ENCODE measurements at regions not wholly inside any gene's neighbourhood (a gene's known extent, or its start where the extent isn't known, plus 50 kb on each side); places are given as distances from the start of the nearest gene placed in this dataset.

GRCh38 chrX:123072686-123073385, 111.2 kb upstream of the GRIA3 start:
- no peaks in the 10 kb centered on the region for H3K36me3 ChIP-seq
- no peaks in the 10 kb centered on the region for H3K9me3 ChIP-seq (replicated peaks)
- H3K4me1 ChIP-seq: no peaks in the 10 kb centered on the region
- no peak overlapping the region for H3K27ac ChIP-seq (replicated peaks)
- no peak overlapping the region for H3K4me3 ChIP-seq
- no peaks in the 10 kb centered on the region for H3K27me3 ChIP-seq (ENCODE audit: low read depth)
- no peak for DNase-seq
- intact Hi-C loops (cut with micrococcal nuclease): no loop called here
- TF ChIP-seq CTCF (IDR thresholded peaks at IDR 0.05; ENCODE audit: borderline replicate concordance): no peak

GRCh38 chrX:123075947-123076561, 108.0 kb upstream of the GRIA3 start:
- no peaks in the 10 kb centered on the region for H3K9me3 ChIP-seq (replicated peaks)
- no peak overlapping the region for H3K27ac ChIP-seq (replicated peaks)
- no peak for TF ChIP-seq CTCF (IDR thresholded peaks at IDR 0.05; ENCODE audit: borderline replicate concordance)
- DNase-seq: no peak
- intact Hi-C loops (cut with micrococcal nuclease): no loop called here
- no peaks in the 10 kb centered on the region for H3K4me1 ChIP-seq
- H3K36me3 ChIP-seq: no peaks in the 10 kb centered on the region
- H3K27me3 ChIP-seq (ENCODE audit: low read depth): no peaks in the 10 kb centered on the region
- no peak overlapping the region for H3K4me3 ChIP-seq

GRCh38 chrX:123077631-123078030, 106.4 kb upstream of the GRIA3 start:
- intact Hi-C loops (cut with micrococcal nuclease): no loop called here
- DNase-seq: no peak

GRCh38 chrX:123080065-123080464, 104.0 kb upstream of the GRIA3 start:
- Histone ChIP-seq H3K4me3 (no peak overlapping the region), H3K9me3 (replicated peaks) (no peaks in the 10 kb centered on the region), H3K27ac (replicated peaks) (no peak overlapping the region), H3K4me1 (no peaks in the 10 kb centered on the region), H3K36me3 (no peaks in the 10 kb centered on the region), H3K27me3 (ENCODE audit: low read depth) (no peaks in the 10 kb centered on the region)
- intact Hi-C loops (cut with micrococcal nuclease): no loop called here
- DNase-seq: no peak
- no peak for TF ChIP-seq CTCF (IDR thresholded peaks at IDR 0.05; ENCODE audit: borderline replicate concordance)

More at GRCh38 chrX:123077631-123078030, 106.4 kb upstream of the GRIA3 start:
- Histone ChIP-seq H3K27me3 (ENCODE audit: low read depth) (no peaks in the 10 kb centered on the region), H3K9me3 (replicated peaks) (no peaks in the 10 kb centered on the region), H3K36me3 (no peaks in the 10 kb centered on the region), H3K27ac (replicated peaks) (no peak overlapping the region), H3K4me3 (no peak overlapping the region), H3K4me1 (no peaks in the 10 kb centered on the region)
- no peak for TF ChIP-seq CTCF (IDR thresholded peaks at IDR 0.05; ENCODE audit: borderline replicate concordance)

- H3K4me3 ChIP-seq: no peak overlapping the region
- H3K9me3 ChIP-seq (replicated peaks): no peaks in the 10 kb centered on the region
- DNase-seq: no peak
- no peaks in the 10 kb centered on the region for H3K4me1 ChIP-seq
- no peak overlapping the region for H3K27ac ChIP-seq (replicated peaks)
- intact Hi-C loops (cut with micrococcal nuclease): no loop called here
- no peak for TF ChIP-seq CTCF (IDR thresholded peaks at IDR 0.05; ENCODE audit: borderline replicate concordance)
- no peaks in the 10 kb centered on the region for H3K36me3 ChIP-seq
- H3K27me3 ChIP-seq (ENCODE audit: low read depth): no peaks in the 10 kb centered on the region
These were observed 102.3 kb upstream of the GRIA3 start for GRCh38 chrX:123081776-123082175.

All from left ventricle myocardium inferior (tissue), 1 donor.